ENCODE measurements at regions not wholly inside any gene's neighbourhood (a gene's known extent, or its start where the extent isn't known, plus 50 kb on each side); places are given as distances from the start of the nearest gene placed in this dataset.
"Not testable (repeated sequence)": the region's sequence is repeated elsewhere in the genome, so short reads cannot be mapped to it uniquely, and the experiment has no call there.

GRCh38 chr1:233505889-233506288 is 108.0 kb upstream of the KCNK1 start:
- not testable (repeated sequence) for TF ChIP-seq POLR2A, CTCF (IDR thresholded peaks at IDR 0.05)
